ENCODE measurements at regions not wholly inside any gene's neighbourhood (a gene's known extent, or its start where the extent isn't known, plus 50 kb on each side); places are given as distances from the start of the nearest gene placed in this dataset.

DNA sequence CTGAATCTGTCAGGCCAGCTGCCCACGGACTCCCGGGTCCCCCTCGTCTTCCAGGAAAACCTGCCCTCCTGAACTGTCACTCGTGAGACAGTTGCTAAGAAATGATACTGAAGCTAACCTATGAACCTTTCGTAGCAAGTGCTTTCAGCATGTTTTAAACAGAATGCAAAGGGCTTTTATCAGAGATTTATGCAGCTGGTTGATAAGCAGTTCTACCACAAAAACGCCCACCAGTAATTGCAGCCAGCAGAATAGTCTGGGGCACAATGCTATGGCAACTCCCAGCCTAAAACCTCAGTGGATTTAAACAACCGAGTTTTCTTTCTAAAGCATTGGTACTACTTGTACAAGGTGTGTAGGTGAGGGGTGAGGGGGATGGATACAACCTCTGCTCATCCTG lies 97.5 kb downstream of the IRX2 start:
- POLR2A ChIA-PET, result no interaction called here
- CTCF ChIA-PET, result no interaction called here
- Histone ChIP-seq H3K4me3 (ENCODE audit: low read depth, low read length) (no peak overlapping the region), H3K36me3 (ENCODE audit: control insufficient read depth, insufficient read depth, low read length) (no peaks in the 10 kb centered on the region), H3K27me3 (ENCODE audit: control insufficient read depth, insufficient read depth, low read length) (no peaks in the 10 kb centered on the region)
- TF ChIP-seq, protein P1, sequence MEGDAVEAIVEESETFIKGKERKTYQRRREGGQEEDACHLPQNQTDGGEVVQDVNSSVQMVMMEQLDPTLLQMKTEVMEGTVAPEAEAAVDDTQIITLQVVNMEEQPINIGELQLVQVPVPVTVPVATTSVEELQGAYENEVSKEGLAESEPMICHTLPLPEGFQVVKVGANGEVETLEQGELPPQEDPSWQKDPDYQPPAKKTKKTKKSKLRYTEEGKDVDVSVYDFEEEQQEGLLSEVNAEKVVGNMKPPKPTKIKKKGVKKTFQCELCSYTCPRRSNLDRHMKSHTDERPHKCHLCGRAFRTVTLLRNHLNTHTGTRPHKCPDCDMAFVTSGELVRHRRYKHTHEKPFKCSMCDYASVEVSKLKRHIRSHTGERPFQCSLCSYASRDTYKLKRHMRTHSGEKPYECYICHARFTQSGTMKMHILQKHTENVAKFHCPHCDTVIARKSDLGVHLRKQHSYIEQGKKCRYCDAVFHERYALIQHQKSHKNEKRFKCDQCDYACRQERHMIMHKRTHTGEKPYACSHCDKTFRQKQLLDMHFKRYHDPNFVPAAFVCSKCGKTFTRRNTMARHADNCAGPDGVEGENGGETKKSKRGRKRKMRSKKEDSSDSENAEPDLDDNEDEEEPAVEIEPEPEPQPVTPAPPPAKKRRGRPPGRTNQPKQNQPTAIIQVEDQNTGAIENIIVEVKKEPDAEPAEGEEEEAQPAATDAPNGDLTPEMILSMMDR (IDR thresholded peaks at IDR 0.05; ENCODE audit: insufficient read depth, low read depth, low read length), result no peak
- DNase-seq (ENCODE audit: low read depth), result no peak

DNA sequence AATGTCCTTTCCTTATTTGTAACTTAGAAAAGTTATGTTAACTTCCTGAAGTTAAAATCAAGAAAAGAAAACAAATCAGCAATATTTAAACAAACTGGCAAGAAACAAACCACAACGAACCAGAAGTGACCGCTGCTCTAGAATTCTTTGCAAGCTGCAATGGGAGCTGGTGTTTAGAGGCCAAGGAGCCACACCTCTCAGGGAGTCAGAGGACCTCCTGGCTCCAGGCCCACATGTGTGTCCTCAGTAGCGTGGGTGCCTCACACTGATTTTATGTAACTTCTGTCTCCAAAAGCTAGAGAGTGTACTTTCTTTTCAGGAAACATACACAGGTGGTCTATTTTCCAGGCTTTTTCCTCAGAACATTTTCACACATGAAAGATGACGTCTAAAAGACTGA lies 100.4 kb downstream of the IRX2 start:
- no peaks in the 10 kb centered on the region for H3K27me3 ChIP-seq (ENCODE audit: control insufficient read depth, insufficient read depth, low read length)
- TF ChIP-seq, protein P1 (IDR thresholded peaks at IDR 0.05; ENCODE audit: insufficient read depth, low read depth, low read length), result no peak
- POLR2A ChIA-PET, result no interaction called here

DNA sequence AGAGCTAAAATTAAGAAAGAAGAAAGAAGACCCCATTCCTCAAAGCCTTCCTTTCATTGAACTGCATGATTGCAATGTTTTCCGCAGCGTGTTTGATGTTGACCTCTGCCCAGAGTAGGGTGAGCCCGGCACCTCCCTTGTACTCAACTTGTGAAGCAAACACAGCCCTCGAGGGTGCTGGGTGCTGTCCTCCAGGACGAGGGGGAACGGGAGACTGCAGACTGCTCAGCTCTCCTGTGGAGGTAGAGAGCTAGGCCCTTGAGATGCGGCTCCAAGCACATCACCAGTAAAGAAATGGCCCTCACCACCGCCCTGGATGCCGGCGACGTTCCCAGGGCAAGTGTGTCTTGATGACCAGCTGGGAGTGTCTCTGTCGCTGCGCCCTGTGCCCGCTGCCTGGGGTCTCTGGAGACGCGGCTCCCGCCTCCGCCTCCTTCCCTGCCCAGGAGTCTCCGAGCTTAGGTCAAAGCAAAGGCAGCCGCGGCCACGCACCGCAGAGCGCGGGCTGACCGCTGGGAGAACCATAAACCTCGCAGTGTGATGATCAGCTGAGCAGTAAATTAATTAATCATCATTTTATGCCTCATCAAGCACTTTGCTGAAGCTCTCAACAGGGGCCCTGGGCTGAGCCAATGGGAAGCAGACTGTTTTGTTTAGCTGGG lies 108.7 kb downstream of the IRX2 start:
- CTCF ChIA-PET, result interaction anchor here (1.0 kb wide), 1 partner anchor 17 kb away, joined by 3 read pairs; no protein-coding TSS in a partner anchor
- TF ChIP-seq, protein P1 (IDR thresholded peaks at IDR 0.05; ENCODE audit: insufficient read depth, low read depth, low read length), result no peak
- DNase-seq (ENCODE audit: low read depth), result no peak
- H3K36me3 ChIP-seq (ENCODE audit: control insufficient read depth, insufficient read depth, low read length), result no peaks in the 10 kb centered on the region
- no peaks in the 10 kb centered on the region for H3K27me3 ChIP-seq (ENCODE audit: control insufficient read depth, insufficient read depth, low read length)
- no peak overlapping the region for H3K4me3 ChIP-seq (ENCODE audit: low read depth, low read length)
- POLR2A ChIA-PET, result no interaction called here

More for the DNA sequence above, 100.4 kb downstream of the IRX2 start:
- no peaks in the 10 kb centered on the region for H3K36me3 ChIP-seq (ENCODE audit: control insufficient read depth, insufficient read depth, low read length)
- no peak for DNase-seq (ENCODE audit: low read depth)
- no peak overlapping the region for H3K4me3 ChIP-seq (ENCODE audit: low read depth, low read length)
- CTCF ChIA-PET, result no interaction called here

DNA sequence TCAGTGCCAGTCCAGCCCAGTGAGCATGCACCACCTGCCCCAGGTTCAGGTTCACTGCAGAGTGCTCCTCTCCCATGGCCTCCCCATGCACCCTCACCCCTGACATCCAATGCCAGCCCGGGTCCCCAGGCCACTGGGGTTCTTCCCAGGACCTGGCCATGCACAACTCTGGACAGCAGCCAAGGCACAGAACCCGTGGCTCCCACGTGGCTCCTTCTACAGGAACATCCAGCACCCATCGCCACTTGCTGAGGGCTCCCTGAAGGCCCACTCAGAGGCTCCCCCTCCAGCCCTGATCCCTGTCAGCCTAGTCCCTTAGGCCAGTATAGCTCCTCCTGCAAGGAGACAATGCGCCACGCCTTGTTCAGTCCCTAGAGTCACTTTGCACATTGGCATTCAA lies 110.8 kb downstream of the IRX2 start:
- H3K4me3 ChIP-seq (ENCODE audit: low read depth, low read length), result no peak overlapping the region
- no peak for DNase-seq (ENCODE audit: low read depth)
- no peaks in the 10 kb centered on the region for H3K27me3 ChIP-seq (ENCODE audit: control insufficient read depth, insufficient read depth, low read length)
- ChIA-PET CTCF (no interaction called here), POLR2A (no interaction called here)
- TF ChIP-seq, protein P1 (IDR thresholded peaks at IDR 0.05; ENCODE audit: insufficient read depth, low read depth, low read length), result no peak
- H3K36me3 ChIP-seq (ENCODE audit: control insufficient read depth, insufficient read depth, low read length), result no peaks in the 10 kb centered on the region

DNA sequence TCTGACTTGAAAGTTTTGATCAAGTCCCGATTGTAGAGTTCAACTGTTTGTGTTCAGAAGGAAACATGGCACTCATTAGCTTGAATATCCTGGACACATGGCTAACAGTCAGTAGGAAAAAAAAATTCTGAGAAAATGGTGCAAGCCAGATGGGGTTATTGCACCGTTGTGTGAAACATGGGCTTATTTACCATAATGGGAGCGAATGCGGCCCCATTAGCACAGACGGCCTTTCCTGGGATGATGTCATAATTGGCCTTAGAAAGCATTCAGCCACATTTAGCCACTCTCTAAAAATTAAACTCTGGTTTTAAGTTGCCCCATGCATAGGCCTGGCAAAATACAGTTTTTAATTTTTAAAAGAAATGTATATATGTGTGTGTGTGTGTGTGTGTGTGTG lies 112.1 kb downstream of the IRX2 start:
- no peaks in the 10 kb centered on the region for H3K36me3 ChIP-seq (ENCODE audit: control insufficient read depth, insufficient read depth, low read length)
- no peak for DNase-seq (ENCODE audit: low read depth)
- no peak overlapping the region for H3K4me3 ChIP-seq (ENCODE audit: low read depth, low read length)
- TF ChIP-seq, protein P1 (IDR thresholded peaks at IDR 0.05; ENCODE audit: insufficient read depth, low read depth, low read length), result no peak
- ChIA-PET CTCF (no interaction called here), POLR2A (no interaction called here)
- no peaks in the 10 kb centered on the region for H3K27me3 ChIP-seq (ENCODE audit: control insufficient read depth, insufficient read depth, low read length)

All from BJ (cell line).